ENCODE measurements at regions not wholly inside any gene's neighbourhood (a gene's known extent, or its start where the extent isn't known, plus 50 kb on each side); places are given as distances from the start of the nearest gene placed in this dataset.
"Not testable (repeated sequence)": the region's sequence is repeated elsewhere in the genome, so short reads cannot be mapped to it uniquely, and the experiment has no call there.

- Histone ChIP-seq H3K27me3 (ENCODE audit: control insufficient read depth in 1 of 2, insufficient read depth in 1 of 2, low read length in 2 of 2) (no peaks in the 10 kb centered on the region), H3K4me1 (ENCODE audit: control insufficient read depth, insufficient read depth, low read depth, low read length) (no peaks in the 10 kb centered on the region), H3K36me3 (ENCODE audit: control insufficient read depth in 1 of 2, insufficient read depth in 2 of 2, low read depth in 1 of 2, low read length in 2 of 2) (no peaks in the 10 kb centered on the region), H2BK120ac (ENCODE audit: low read depth, low read length) (no peak overlapping the region), H3K9ac (ENCODE audit: low read length) (no peak overlapping the region), H3K18ac (ENCODE audit: low read depth in 1 of 2, low read length in 2 of 2) (no peak overlapping the region), H3K27ac (ENCODE audit: low read length, poor library complexity, severe bottlenecking) (no peak overlapping the region), H3K4me3 (ENCODE audit: insufficient read depth in 1 of 2, low read depth in 1 of 2, low read length in 2 of 2) (no peak overlapping the region), H4K91ac (ENCODE audit: low read length) (no peak overlapping the region), H3K4me2 (ENCODE audit: low read length, poor library complexity, severe bottlenecking) (no peak overlapping the region), H3K79me1 (replicated peaks; ENCODE audit: low read length, poor library complexity, severe bottlenecking) (no peaks in the 10 kb centered on the region), H3K9me3 (ENCODE audit: control insufficient read depth, low read length) (no peaks in the 10 kb centered on the region), H3K4ac (ENCODE audit: low read depth in 1 of 2, low read length in 2 of 2) (no peak overlapping the region), H2BK15ac (ENCODE audit: low read depth, poor library complexity, severe bottlenecking) (no peak overlapping the region), H2AK5ac (ENCODE audit: low read length, severe bottlenecking) (no peak overlapping the region), H3K14ac (ENCODE audit: low read length in 2 of 2) (no peak overlapping the region), H3K23ac (ENCODE audit: low read length in 2 of 2) (no peak overlapping the region), H2AFZ (ENCODE audit: low read depth, low read length) (no peak overlapping the region), H4K8ac (ENCODE audit: low read length) (no peak overlapping the region), H2BK5ac (ENCODE audit: low read depth, low read length, poor library complexity, severe bottlenecking) (no peak overlapping the region), H2BK12ac (ENCODE audit: low read length in 2 of 2) (no peak overlapping the region)
- DNase-seq, result no peak
- 80% methylated on average over 13 of the region's 16 CpGs for WGBS
These were observed 631.0 kb upstream of the STXBP6 start for GRCh38 chr14:25680934-25681333.

- not testable (repeated sequence) for H3K36me3 ChIP-seq (ENCODE audit: control insufficient read depth in 1 of 2, insufficient read depth in 2 of 2, low read depth in 1 of 2, low read length in 2 of 2); H3K9ac ChIP-seq (ENCODE audit: low read length)
These were observed 630.6 kb upstream of the STXBP6 start for GRCh38 chr14:25680511-25680910.

GRCh38 chr14:25677111-25677510 is 627.2 kb upstream of the STXBP6 start:
- Histone ChIP-seq H3K4ac (ENCODE audit: low read depth in 1 of 2, low read length in 2 of 2) (no peak overlapping the region), H4K91ac (ENCODE audit: low read length) (no peak overlapping the region), H3K4me3 (ENCODE audit: insufficient read depth in 1 of 2, low read depth in 1 of 2, low read length in 2 of 2) (no peak overlapping the region), H2AK5ac (ENCODE audit: low read length, severe bottlenecking) (no peak overlapping the region), H2BK120ac (ENCODE audit: low read depth, low read length) (no peak overlapping the region), H2BK15ac (ENCODE audit: low read depth, poor library complexity, severe bottlenecking) (no peak overlapping the region), H3K9me3 (ENCODE audit: control insufficient read depth, low read length) (no peaks in the 10 kb centered on the region), H2BK12ac (ENCODE audit: low read length in 2 of 2) (no peak overlapping the region), H3K9ac (ENCODE audit: low read length) (no peak overlapping the region), H3K79me1 (replicated peaks; ENCODE audit: low read length, poor library complexity, severe bottlenecking) (no peaks in the 10 kb centered on the region), H3K4me1 (ENCODE audit: control insufficient read depth, insufficient read depth, low read depth, low read length) (no peaks in the 10 kb centered on the region), H2BK5ac (ENCODE audit: low read depth, low read length, poor library complexity, severe bottlenecking) (no peak overlapping the region), H3K27ac (ENCODE audit: low read length, poor library complexity, severe bottlenecking) (no peak overlapping the region), H3K4me2 (ENCODE audit: low read length, poor library complexity, severe bottlenecking) (no peak overlapping the region), H3K23ac (ENCODE audit: low read length in 2 of 2) (no peak overlapping the region), H3K36me3 (ENCODE audit: control insufficient read depth in 1 of 2, insufficient read depth in 2 of 2, low read depth in 1 of 2, low read length in 2 of 2) (no peaks in the 10 kb centered on the region), H2AFZ (ENCODE audit: low read depth, low read length) (no peak overlapping the region), H3K18ac (ENCODE audit: low read depth in 1 of 2, low read length in 2 of 2) (no peak overlapping the region), H4K8ac (ENCODE audit: low read length) (no peak overlapping the region), H3K14ac (ENCODE audit: low read length in 2 of 2) (no peak overlapping the region), H3K27me3 (ENCODE audit: control insufficient read depth in 1 of 2, insufficient read depth in 1 of 2, low read length in 2 of 2) (no peaks in the 10 kb centered on the region)
- 88% methylated on average over 3 of the region's 3 CpGs for WGBS
- no peak for DNase-seq

More at GRCh38 chr14:25680511-25680910, 630.6 kb upstream of the STXBP6 start:
- not testable (repeated sequence) for H3K4me2 ChIP-seq (ENCODE audit: low read length, poor library complexity, severe bottlenecking); H2AK5ac ChIP-seq (ENCODE audit: low read length, severe bottlenecking); H3K18ac ChIP-seq (ENCODE audit: low read depth in 1 of 2, low read length in 2 of 2); H3K27me3 ChIP-seq (ENCODE audit: control insufficient read depth in 1 of 2, insufficient read depth in 1 of 2, low read length in 2 of 2); H2BK120ac ChIP-seq (ENCODE audit: low read depth, low read length); H3K79me1 ChIP-seq (replicated peaks; ENCODE audit: low read length, poor library complexity, severe bottlenecking); H2AFZ ChIP-seq (ENCODE audit: low read depth, low read length); H2BK5ac ChIP-seq (ENCODE audit: low read depth, low read length, poor library complexity, severe bottlenecking); H3K4me3 ChIP-seq (ENCODE audit: insufficient read depth in 1 of 2, low read depth in 1 of 2, low read length in 2 of 2); H4K91ac ChIP-seq (ENCODE audit: low read length); H3K23ac ChIP-seq (ENCODE audit: low read length in 2 of 2); DNase-seq; H3K4me1 ChIP-seq (ENCODE audit: control insufficient read depth, insufficient read depth, low read depth, low read length); H3K27ac ChIP-seq (ENCODE audit: low read length, poor library complexity, severe bottlenecking); H4K8ac ChIP-seq (ENCODE audit: low read length); H2BK15ac ChIP-seq (ENCODE audit: low read depth, poor library complexity, severe bottlenecking); H3K9me3 ChIP-seq (ENCODE audit: control insufficient read depth, low read length); H3K4ac ChIP-seq (ENCODE audit: low read depth in 1 of 2, low read length in 2 of 2); H3K14ac ChIP-seq (ENCODE audit: low read length in 2 of 2); H2BK12ac ChIP-seq (ENCODE audit: low read length in 2 of 2)
- 86% methylated on average over 3 of the region's 4 CpGs for WGBS

- H2BK12ac ChIP-seq (ENCODE audit: low read length in 2 of 2), result no peak overlapping the region
- H3K27ac ChIP-seq (ENCODE audit: low read length, poor library complexity, severe bottlenecking), result no peak overlapping the region
- H2AK5ac ChIP-seq (ENCODE audit: low read length, severe bottlenecking), result no peak overlapping the region
- H2AFZ ChIP-seq (ENCODE audit: low read depth, low read length), result no peak overlapping the region
- H3K14ac ChIP-seq (ENCODE audit: low read length in 2 of 2), result no peak overlapping the region
- no peaks in the 10 kb centered on the region for H3K79me1 ChIP-seq (replicated peaks; ENCODE audit: low read length, poor library complexity, severe bottlenecking)
- H3K9me3 ChIP-seq (ENCODE audit: control insufficient read depth, low read length), result no peaks in the 10 kb centered on the region
- no peak for DNase-seq
- H3K36me3 ChIP-seq (ENCODE audit: control insufficient read depth in 1 of 2, insufficient read depth in 2 of 2, low read depth in 1 of 2, low read length in 2 of 2), result no peaks in the 10 kb centered on the region
- no peak overlapping the region for H3K4me3 ChIP-seq (ENCODE audit: insufficient read depth in 1 of 2, low read depth in 1 of 2, low read length in 2 of 2)
- H3K4me1 ChIP-seq (ENCODE audit: control insufficient read depth, insufficient read depth, low read depth, low read length), result no peaks in the 10 kb centered on the region
- no peak overlapping the region for H2BK15ac ChIP-seq (ENCODE audit: low read depth, poor library complexity, severe bottlenecking)
- H4K8ac ChIP-seq (ENCODE audit: low read length), result no peak overlapping the region
- no peaks in the 10 kb centered on the region for H3K27me3 ChIP-seq (ENCODE audit: control insufficient read depth in 1 of 2, insufficient read depth in 1 of 2, low read length in 2 of 2)
- no peak overlapping the region for H2BK120ac ChIP-seq (ENCODE audit: low read depth, low read length)
- no peak overlapping the region for H3K9ac ChIP-seq (ENCODE audit: low read length)
- no peak overlapping the region for H3K4ac ChIP-seq (ENCODE audit: low read depth in 1 of 2, low read length in 2 of 2)
- H3K4me2 ChIP-seq (ENCODE audit: low read length, poor library complexity, severe bottlenecking), result no peak overlapping the region
- H4K91ac ChIP-seq (ENCODE audit: low read length), result no peak overlapping the region
- WGBS, result 58% methylated on average over 2 of the region's 2 CpGs
- no peak overlapping the region for H2BK5ac ChIP-seq (ENCODE audit: low read depth, low read length, poor library complexity, severe bottlenecking)
- H3K23ac ChIP-seq (ENCODE audit: low read length in 2 of 2), result no peak overlapping the region
- no peak overlapping the region for H3K18ac ChIP-seq (ENCODE audit: low read depth in 1 of 2, low read length in 2 of 2)
These were observed 617.4 kb upstream of the STXBP6 start for GRCh38 chr14:25667387-25667786.

Data from mesenchymal stem cell (in vitro differentiated cells and primary cell).